Testis (tissue), 2 donors: ENCODE measurements at regions not wholly inside any gene's neighbourhood (a gene's known extent, or its start where the extent isn't known, plus 50 kb on each side); places are given as distances from the start of the nearest gene placed in this dataset.

ENCODE experiments used
- DNase-seq: peaks from one replicate; pipeline ENCODE4 v3.0.0-alpha.2; 2019
- H3K27ac ChIP-seq, 2 donors: fragments of 200-600 bp; sonication (generic); one replicate each; pipeline ENCODE4 v1.5.1; 2019
- H3K27me3 ChIP-seq: fragments of 200-600 bp; sonication (generic); one replicate; pipeline ENCODE4 v1.5.1; 2019
- H3K36me3 ChIP-seq: fragments of 200-600 bp; sonication (generic); one replicate; pipeline ENCODE4 v1.5.1; 2017; ENCODE audit warnings: low read depth; ENCODE audit errors: missing control alignments
- H3K4me1 ChIP-seq: fragments of 200-600 bp; sonication (generic); one replicate; pipeline ENCODE4 v1.5.1; 2019
- H3K4me3 ChIP-seq, 2 donors: fragments of 200-600 bp; sonication (generic); one replicate each; pipeline ENCODE4 v1.5.1; 2017 to 2019
- H3K9me3 ChIP-seq: fragments of 200-600 bp; sonication (generic); one replicate; pipeline ENCODE4 v1.5.1; 2017
- CTCF ChIP-seq, 3 experiments: fragments of 450-650 bp in 2 of 3; fragments of 200-600 bp in 1 of 3; sonication (generic) in 1 of 3; IDR thresholded peaks; one replicate each; pipeline ENCODE4 v1.5.1; 2016 to 2019; ENCODE audit warnings: antibody characterized with exemption in 3 of 3, mild to moderate bottlenecking in 2 of 3, moderate library complexity in 1 of 3
- POLR2A ChIP-seq: fragments of 450-650 bp; IDR thresholded peaks from one replicate; pipeline ENCODE4 v1.6.1; 2017; ENCODE audit warnings: antibody characterized with exemption, mild to moderate bottlenecking, moderate library complexity
- WGBS, 2 donors: methylation state at CpG; one replicate each; pipeline ENCODE4 v1.1.5; 2018; 5-methylcytosine and 5-hydroxymethylcytosine counted together
- intact Hi-C: fragments of 100-400 bp; cut with DNase I; formaldehyde crosslinking; loops from one replicate; pipeline ENCODE4 v1.15.1; 2023; ENCODE audit warnings: low total_unique reads

- H3K36me3 ChIP-seq: no peaks in the 10 kb centered on the region
- 96% methylated on average over 7 of the region's 7 CpGs for WGBS, 2 donors
- no peak for TF ChIP-seq CTCF (IDR thresholded peaks at IDR 0.05)
- no peaks in the 10 kb centered on the region for H3K9me3 ChIP-seq
- H3K4me1 ChIP-seq: peaks cover 14% of the 10 kb centered on the region
- H3K27ac ChIP-seq: no peak overlapping the region
- intact Hi-C loops: no loop called here
- H3K27me3 ChIP-seq: no peaks in the 10 kb centered on the region
- no peak overlapping the region for H3K4me3 ChIP-seq
- DNase-seq: no peak
Observed at GRCh38 chr2:71827973-71828372, 319.7 kb downstream of the CYP26B1 start.

- H3K27ac ChIP-seq: no peak overlapping the region
- WGBS, 2 donors: 91 to 98% methylated on average over 5 to 6 of the region's 6 CpGs
- H3K4me3 ChIP-seq: no peak overlapping the region
- no peaks in the 10 kb centered on the region for H3K27me3 ChIP-seq
- no peaks in the 10 kb centered on the region for H3K9me3 ChIP-seq
- H3K36me3 ChIP-seq: no peaks in the 10 kb centered on the region
- TF ChIP-seq CTCF (IDR thresholded peaks at IDR 0.05) (no peak), POLR2A (no peak)
- DNase-seq: no peak
- intact Hi-C loops: no loop called here
- peaks cover 14% of the 10 kb centered on the region for H3K4me1 ChIP-seq
Observed at GRCh38 chr2:71827524-71827901, 320.1 kb downstream of the CYP26B1 start.

- Histone ChIP-seq H3K4me1 (peaks cover 14% of the 10 kb centered on the region), H3K4me3 (no peak overlapping the region), H3K36me3 (no peaks in the 10 kb centered on the region), H3K27ac (no peak overlapping the region), H3K9me3 (no peaks in the 10 kb centered on the region), H3K27me3 (no peaks in the 10 kb centered on the region)
- TF ChIP-seq CTCF (IDR thresholded peaks at IDR 0.05): no peak
- TF ChIP-seq POLR2A: no peak
- 72 to 77% methylated on average over 5 of the region's 5 CpGs for WGBS, 2 donors
- intact Hi-C loops: no loop called here
- DNase-seq: no peak
Observed at GRCh38 chr2:71826826-71827523, 320.7 kb downstream of the CYP26B1 start.

GRCh38 chr2:71826299-71826698, 321.4 kb downstream of the CYP26B1 start:
- no peaks in the 10 kb centered on the region for H3K9me3 ChIP-seq
- no peak overlapping the region for H3K4me3 ChIP-seq
- TF ChIP-seq CTCF (IDR thresholded peaks at IDR 0.05) (no peak), POLR2A (no peak)
- H3K36me3 ChIP-seq: no peaks in the 10 kb centered on the region
- intact Hi-C loops: no loop called here
- H3K27me3 ChIP-seq: no peaks in the 10 kb centered on the region
- 81 to 91% methylated on average over 3 of the region's 3 CpGs for WGBS, 2 donors
- peaks cover 14% of the 10 kb centered on the region for H3K4me1 ChIP-seq
- no peak for DNase-seq
- H3K27ac ChIP-seq: no peak overlapping the region

- peaks cover 3% of the 10 kb centered on the region for H3K4me1 ChIP-seq
- WGBS, 2 donors: 95 to 100% methylated on average over 2 of the region's 2 CpGs
- no peak overlapping the region for H3K27ac ChIP-seq
- no peaks in the 10 kb centered on the region for H3K27me3 ChIP-seq
- no peaks in the 10 kb centered on the region for H3K9me3 ChIP-seq
- intact Hi-C loops: no loop called here
- H3K4me3 ChIP-seq: no peak overlapping the region
- no peak for DNase-seq
- no peaks in the 10 kb centered on the region for H3K36me3 ChIP-seq
- TF ChIP-seq CTCF (IDR thresholded peaks at IDR 0.05) (no peak), POLR2A (no peak)
Observed at GRCh38 chr2:71824436-71824835, 323.2 kb downstream of the CYP26B1 start.
